Activated CD4-positive, alpha-beta T cell treated with anti-CD3 and anti-CD28 coated beads, Interleukin-2, amount 50 U/mL, for 16 hours (primary cell): ENCODE measurements at regions not wholly inside any gene's neighbourhood (a gene's known extent, or its start where the extent isn't known, plus 50 kb on each side); places are given as distances from the start of the nearest gene placed in this dataset.

Experiments used
- DNase-seq: peaks from one replicate; pipeline ENCODE4 v3.0.0-alpha.2; 2020

- no peak for DNase-seq
These were observed 139.2 kb downstream of the KIF26A start for GRCh38 chr14:104277416-104278213.

- DNase-seq = no peak
These were observed 139.8 kb downstream of the KIF26A start for GRCh38 chr14:104278214-104278534.

GRCh38 chr14:104280085-104280901 is 141.9 kb downstream of the KIF26A start:
- no peak for DNase-seq

GRCh38 chr14:104280902-104281767 is 142.7 kb downstream of the KIF26A start:
- no peak for DNase-seq

GRCh38 chr14:104281768-104282301 is 143.4 kb downstream of the KIF26A start:
- no peak for DNase-seq

GRCh38 chr14:104282332-104283196 is 144.2 kb downstream of the KIF26A start:
- no peak for DNase-seq

GRCh38 chr14:104283197-104284106 is 145.1 kb downstream of the KIF26A start:
- DNase-seq = no peak

GRCh38 chr14:104284107-104284592 is 145.8 kb downstream of the KIF26A start:
- no peak for DNase-seq

- no peak for DNase-seq
These were observed 146.5 kb downstream of the KIF26A start for GRCh38 chr14:104284636-104285507.

GRCh38 chr14:104285508-104285840 is 147.1 kb downstream of the KIF26A start:
- DNase-seq = no peak

- DNase-seq = no peak
These were observed 147.7 kb downstream of the KIF26A start for GRCh38 chr14:104286086-104286485.

- DNase-seq = no peak
These were observed 148.1 kb downstream of the KIF26A start for GRCh38 chr14:104286496-104286895.

- DNase-seq = no peak
These were observed 149.1 kb downstream of the KIF26A start for GRCh38 chr14:104287301-104288009.

GRCh38 chr14:104288272-104288671 is 149.9 kb downstream of the KIF26A start:
- DNase-seq = no peak

- no peak for DNase-seq
These were observed 151.1 kb downstream of the KIF26A start for GRCh38 chr14:104289507-104289906.

GRCh38 chr14:104290058-104290667 is 151.8 kb downstream of the KIF26A start:
- no peak for DNase-seq

- DNase-seq = no peak
These were observed 152.4 kb downstream of the KIF26A start for GRCh38 chr14:104290756-104291122.

- DNase-seq = no peak
These were observed 153.0 kb downstream of the KIF26A start for GRCh38 chr14:104291123-104292000.
